Testis (tissue), 2 donors: ENCODE measurements at regions not wholly inside any gene's neighbourhood (a gene's known extent, or its start where the extent isn't known, plus 50 kb on each side); places are given as distances from the start of the nearest gene placed in this dataset.

ENCODE experiments used
- DNase-seq: peaks from one replicate; pipeline ENCODE4 v3.0.0-alpha.2; 2019
- H3K27ac ChIP-seq, 2 donors: fragments of 200-600 bp; sonication (generic); one replicate each; pipeline ENCODE4 v1.5.1; 2019
- H3K27me3 ChIP-seq: fragments of 200-600 bp; sonication (generic); one replicate; pipeline ENCODE4 v1.5.1; 2019
- H3K36me3 ChIP-seq: fragments of 200-600 bp; sonication (generic); one replicate; pipeline ENCODE4 v1.5.1; 2017; ENCODE audit warnings: low read depth; ENCODE audit errors: missing control alignments
- H3K4me1 ChIP-seq: fragments of 200-600 bp; sonication (generic); one replicate; pipeline ENCODE4 v1.5.1; 2019
- H3K4me3 ChIP-seq, 2 donors: fragments of 200-600 bp; sonication (generic); one replicate each; pipeline ENCODE4 v1.5.1; 2017 to 2019
- H3K9me3 ChIP-seq: fragments of 200-600 bp; sonication (generic); one replicate; pipeline ENCODE4 v1.5.1; 2017
- POLR2A ChIP-seq: fragments of 450-650 bp; IDR thresholded peaks from one replicate; pipeline ENCODE4 v1.6.1; 2017; ENCODE audit warnings: antibody characterized with exemption, mild to moderate bottlenecking, moderate library complexity
- WGBS, 2 donors: methylation state at CpG; one replicate each; pipeline ENCODE4 v1.1.5; 2018; 5-methylcytosine and 5-hydroxymethylcytosine counted together
- intact Hi-C: fragments of 100-400 bp; cut with DNase I; formaldehyde crosslinking; loops from one replicate; pipeline ENCODE4 v1.15.1; 2023; ENCODE audit warnings: low total_unique reads
- TF ChIP-seq, protein P1 (sequence below), 3 experiments: fragments of 450-650 bp in 2 of 3; fragments of 200-600 bp in 1 of 3; sonication (generic) in 1 of 3; IDR thresholded peaks; one replicate each; pipeline ENCODE4 v1.5.1; 2016 to 2019; ENCODE audit warnings: antibody characterized with exemption in 3 of 3, mild to moderate bottlenecking in 2 of 3, moderate library complexity in 1 of 3

DNA sequence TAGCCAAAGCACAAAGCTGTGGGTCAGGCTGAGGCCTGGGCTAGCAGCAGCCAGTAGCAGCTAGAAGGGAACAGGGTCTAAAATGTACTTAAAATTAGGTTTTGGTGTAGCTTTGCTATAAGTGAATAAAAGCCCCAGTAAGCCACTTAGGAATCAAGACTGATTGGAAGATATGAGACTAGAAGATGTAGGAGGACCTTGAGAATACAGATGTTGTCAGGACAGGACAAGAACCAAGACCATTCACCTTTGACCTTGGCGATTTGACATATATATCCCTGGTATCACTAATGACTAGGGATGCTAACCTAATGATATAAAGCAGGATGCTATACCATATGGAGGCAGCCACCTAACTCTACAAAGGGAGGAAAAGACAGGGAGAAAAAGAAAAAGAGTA, 238.1 kb downstream of the FBXO8 start:
- Histone ChIP-seq H3K9me3 (no peaks in the 10 kb centered on the region), H3K36me3 (no peaks in the 10 kb centered on the region), H3K4me1 (no peaks in the 10 kb centered on the region), H3K4me3 (no peak overlapping the region), H3K27me3 (no peaks in the 10 kb centered on the region), H3K27ac (no peak overlapping the region)
- no peak for DNase-seq
- intact Hi-C loops, result no loop called here
- WGBS, 2 donors, result 83 to 89% methylated on average over 1 of the region's 1 CpG
- no peak for TF ChIP-seq POLR2A
- TF ChIP-seq, protein P1, sequence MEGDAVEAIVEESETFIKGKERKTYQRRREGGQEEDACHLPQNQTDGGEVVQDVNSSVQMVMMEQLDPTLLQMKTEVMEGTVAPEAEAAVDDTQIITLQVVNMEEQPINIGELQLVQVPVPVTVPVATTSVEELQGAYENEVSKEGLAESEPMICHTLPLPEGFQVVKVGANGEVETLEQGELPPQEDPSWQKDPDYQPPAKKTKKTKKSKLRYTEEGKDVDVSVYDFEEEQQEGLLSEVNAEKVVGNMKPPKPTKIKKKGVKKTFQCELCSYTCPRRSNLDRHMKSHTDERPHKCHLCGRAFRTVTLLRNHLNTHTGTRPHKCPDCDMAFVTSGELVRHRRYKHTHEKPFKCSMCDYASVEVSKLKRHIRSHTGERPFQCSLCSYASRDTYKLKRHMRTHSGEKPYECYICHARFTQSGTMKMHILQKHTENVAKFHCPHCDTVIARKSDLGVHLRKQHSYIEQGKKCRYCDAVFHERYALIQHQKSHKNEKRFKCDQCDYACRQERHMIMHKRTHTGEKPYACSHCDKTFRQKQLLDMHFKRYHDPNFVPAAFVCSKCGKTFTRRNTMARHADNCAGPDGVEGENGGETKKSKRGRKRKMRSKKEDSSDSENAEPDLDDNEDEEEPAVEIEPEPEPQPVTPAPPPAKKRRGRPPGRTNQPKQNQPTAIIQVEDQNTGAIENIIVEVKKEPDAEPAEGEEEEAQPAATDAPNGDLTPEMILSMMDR (IDR thresholded peaks at IDR 0.05), result no peak

GRCh38 chr4:174041555-174042105, 241.8 kb downstream of the FBXO8 start:
- no peak for DNase-seq
- 65 to 71% methylated on average over 9 of the region's 9 CpGs for WGBS, 2 donors
- Histone ChIP-seq H3K36me3 (no peaks in the 10 kb centered on the region), H3K9me3 (no peaks in the 10 kb centered on the region), H3K4me3 (no peak overlapping the region), H3K27ac (no peak overlapping the region), H3K27me3 (no peaks in the 10 kb centered on the region), H3K4me1 (no peaks in the 10 kb centered on the region)
- TF ChIP-seq POLR2A, result no peak
- TF ChIP-seq, protein P1 (IDR thresholded peaks at IDR 0.05), result no peak
- intact Hi-C loops, result no loop called here

DNA sequence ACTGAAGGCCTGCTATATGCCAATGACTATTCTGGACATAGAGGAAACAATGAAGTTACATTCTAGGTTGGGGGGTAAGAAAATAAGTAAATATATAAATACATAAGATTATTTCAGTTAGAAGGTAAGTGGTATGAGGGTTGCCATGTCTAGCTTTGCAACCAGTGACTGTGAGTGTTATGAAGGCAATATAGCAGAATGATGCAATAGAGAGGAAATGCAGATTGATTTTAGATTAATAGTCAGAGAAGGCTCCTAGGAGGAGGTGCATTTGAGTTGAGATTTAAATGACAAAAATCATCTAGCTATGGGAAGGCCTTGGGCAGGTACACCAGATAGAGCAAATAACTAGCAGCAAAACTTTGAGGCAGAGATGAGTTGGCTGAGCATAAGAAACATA, 243.2 kb downstream of the FBXO8 start:
- Histone ChIP-seq H3K4me1 (no peaks in the 10 kb centered on the region), H3K9me3 (no peaks in the 10 kb centered on the region), H3K27me3 (no peaks in the 10 kb centered on the region), H3K27ac (no peak overlapping the region), H3K4me3 (no peak overlapping the region), H3K36me3 (no peaks in the 10 kb centered on the region)
- TF ChIP-seq POLR2A, result no peak
- TF ChIP-seq, protein P1 (IDR thresholded peaks at IDR 0.05), result no peak
- intact Hi-C loops, result no loop called here
- DNase-seq, result no peak

DNA sequence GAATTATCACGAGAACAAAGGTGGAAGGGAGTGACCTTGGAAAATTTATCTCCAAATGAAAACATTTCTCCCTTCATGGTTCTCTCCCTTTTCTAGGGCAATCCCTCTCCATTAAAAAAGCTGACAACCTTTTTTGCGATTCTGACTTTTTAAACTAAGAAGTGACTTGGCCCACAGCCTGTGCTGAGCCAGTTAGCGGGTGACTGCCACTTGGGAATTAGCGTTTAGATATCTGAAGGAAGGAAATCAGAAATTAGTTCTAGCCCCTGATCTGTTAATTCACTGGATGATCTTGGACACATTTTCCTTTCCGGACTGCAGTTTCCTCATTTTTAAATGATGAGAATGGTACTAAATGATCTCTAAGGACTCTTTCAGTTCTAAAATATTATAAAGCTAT, 245.0 kb downstream of the FBXO8 start:
- Histone ChIP-seq H3K9me3 (no peaks in the 10 kb centered on the region), H3K27me3 (no peaks in the 10 kb centered on the region), H3K27ac (no peak overlapping the region), H3K4me1 (no peaks in the 10 kb centered on the region), H3K4me3 (no peak overlapping the region), H3K36me3 (no peaks in the 10 kb centered on the region)
- intact Hi-C loops, result no loop called here
- DNase-seq, result peak; percentile 18
- 33 to 41% methylated on average over 5 of the region's 5 CpGs for WGBS, 2 donors
- TF ChIP-seq, protein P1 (IDR thresholded peaks at IDR 0.05), result no peak
- no peak for TF ChIP-seq POLR2A

DNA sequence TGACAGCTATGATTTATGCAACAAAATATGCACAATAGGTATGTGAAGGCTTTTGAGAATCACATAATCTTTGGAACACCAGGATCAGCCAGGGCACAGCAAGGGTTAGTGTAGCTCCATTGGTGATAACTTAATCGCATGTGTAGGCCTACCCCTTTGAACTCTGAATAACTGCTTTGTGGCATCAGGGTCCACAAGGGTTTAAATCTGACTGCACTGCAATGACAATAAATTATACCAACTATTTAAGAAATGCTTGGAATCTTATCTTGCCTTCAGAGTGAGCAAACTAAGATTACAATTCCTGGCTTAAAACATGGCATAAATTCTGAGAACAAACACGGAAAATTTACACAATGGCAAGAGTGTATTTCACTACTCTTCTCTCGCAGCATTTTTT, 245.8 kb downstream of the FBXO8 start:
- DNase-seq, result no peak

More for the DNA sequence above, 245.8 kb downstream of the FBXO8 start:
- Histone ChIP-seq H3K4me1 (no peaks in the 10 kb centered on the region), H3K9me3 (no peaks in the 10 kb centered on the region), H3K27me3 (no peaks in the 10 kb centered on the region), H3K4me3 (no peak overlapping the region), H3K27ac (no peak overlapping the region), H3K36me3 (no peaks in the 10 kb centered on the region)
- WGBS, 2 donors, result 61 to 67% methylated on average over 3 of the region's 3 CpGs
- TF ChIP-seq POLR2A, result no peak
- TF ChIP-seq, protein P1 (IDR thresholded peaks at IDR 0.05), result no peak
- intact Hi-C loops, result no loop called here
